ENCODE measurements at regions not wholly inside any gene's neighbourhood (a gene's known extent, or its start where the extent isn't known, plus 50 kb on each side); places are given as distances from the start of the nearest gene placed in this dataset.

GRCh38 chr22:19579115-19579811 is 55.1 kb upstream of the CLDN5 start:
- TF ChIP-seq CTCF (IDR thresholded peaks at IDR 0.05; ENCODE audit: low read depth, low read length) (peak; percentile 26), POLR2A (IDR thresholded peaks at IDR 0.05; ENCODE audit: extremely low read depth, insufficient read length) (no peak), MAX (IDR thresholded peaks at IDR 0.05; ENCODE audit: low read depth, low read length) (peak; percentile 40; the same call in 1 of the 2 replicates), MYC (IDR thresholded peaks at IDR 0.05; ENCODE audit: low read depth, low read length) (peak; percentile 47)

All from NB4 (cell line).